Activated CD4-positive, alpha-beta T cell treated with anti-CD3 and anti-CD28 coated beads, Interleukin-2, amount 10 ng/mL, durations not matched to agents 24 days and 14 days (primary cell): ENCODE measurements at regions not wholly inside any gene's neighbourhood (a gene's known extent, or its start where the extent isn't known, plus 50 kb on each side); places are given as distances from the start of the nearest gene placed in this dataset.

Experiments
- DNase-seq: peaks from one replicate; pipeline ENCODE4 v3.0.0; 2022
- H3K27ac Mint-ChIP-seq: one replicate; pipeline ENCODE4 v1.8.0; 2022; ENCODE audit warnings: mild to moderate bottlenecking, mixed read lengths
- H3K27me3 Mint-ChIP-seq: one replicate; pipeline ENCODE4 v1.8.0; 2022; ENCODE audit warnings: mixed read lengths
- H3K36me3 Mint-ChIP-seq: one replicate; pipeline ENCODE4 v1.8.0; 2022; ENCODE audit warnings: low read depth, mild to moderate bottlenecking, mixed read lengths
- H3K4me1 Mint-ChIP-seq: one replicate; pipeline ENCODE4 v1.8.0; 2021; ENCODE audit warnings: mixed read lengths
- H3K4me3 Mint-ChIP-seq: one replicate; pipeline ENCODE4 v1.8.0; 2022; ENCODE audit warnings: mild to moderate bottlenecking, moderate library complexity, mixed read lengths
- H3K9me3 Mint-ChIP-seq: one replicate; pipeline ENCODE4 v1.8.0; 2021; ENCODE audit warnings: mixed read lengths
- intact Hi-C: fragments of 100-400 bp; cut with micrococcal nuclease; formaldehyde crosslinking; loops from one replicate; pipeline ENCODE4 v1.15.1; 2023

GRCh38 chr14:66219886-66220285 is 266.3 kb upstream of the CCDC196 start:
- no peaks in the 10 kb centered on the region for H3K36me3 Mint-ChIP-seq
- H3K4me3 Mint-ChIP-seq = no peak overlapping the region
- H3K27me3 Mint-ChIP-seq = peaks cover 2% of the 10 kb centered on the region
- H3K9me3 Mint-ChIP-seq = peaks cover 15% of the 10 kb centered on the region
- H3K4me1 Mint-ChIP-seq = no peaks in the 10 kb centered on the region
- H3K27ac Mint-ChIP-seq = no peak overlapping the region
- DNase-seq = no peak
- intact Hi-C loops = no loop called here

- Mint-ChIP-seq H3K4me3 (no peak overlapping the region), H3K27ac (no peak overlapping the region), H3K27me3 (peaks cover 2% of the 10 kb centered on the region), H3K4me1 (peaks cover 4% of the 10 kb centered on the region), H3K9me3 (peaks cover 8% of the 10 kb centered on the region), H3K36me3 (no peaks in the 10 kb centered on the region)
- intact Hi-C loops = no loop called here
- no peak for DNase-seq
These were observed 261.5 kb upstream of the CCDC196 start for GRCh38 chr14:66224492-66225178.

GRCh38 chr14:66225337-66225736 is 260.8 kb upstream of the CCDC196 start:
- H3K36me3 Mint-ChIP-seq = no peaks in the 10 kb centered on the region
- no peak overlapping the region for H3K27ac Mint-ChIP-seq
- intact Hi-C loops = no loop called here
- H3K4me3 Mint-ChIP-seq = no peak overlapping the region
- peaks cover 4% of the 10 kb centered on the region for H3K4me1 Mint-ChIP-seq
- peaks cover 4% of the 10 kb centered on the region for H3K27me3 Mint-ChIP-seq
- peaks cover 10% of the 10 kb centered on the region for H3K9me3 Mint-ChIP-seq
- DNase-seq = no peak

GRCh38 chr14:66228267-66228970 is 257.8 kb upstream of the CCDC196 start:
- peaks cover 13% of the 10 kb centered on the region for H3K9me3 Mint-ChIP-seq
- no peak overlapping the region for H3K27ac Mint-ChIP-seq
- intact Hi-C loops = no loop called here
- peaks cover 19% of the 10 kb centered on the region for H3K27me3 Mint-ChIP-seq
- no peak for DNase-seq
- no peaks in the 10 kb centered on the region for H3K36me3 Mint-ChIP-seq
- H3K4me1 Mint-ChIP-seq = peaks cover 4% of the 10 kb centered on the region
- H3K4me3 Mint-ChIP-seq = no peak overlapping the region

GRCh38 chr14:66231820-66232219 is 254.4 kb upstream of the CCDC196 start:
- Mint-ChIP-seq H3K27ac (no peak overlapping the region), H3K9me3 (peaks cover 7% of the 10 kb centered on the region), H3K36me3 (no peaks in the 10 kb centered on the region), H3K4me1 (peaks cover 4% of the 10 kb centered on the region), H3K27me3 (peaks cover 25% of the 10 kb centered on the region), H3K4me3 (no peak overlapping the region)
- DNase-seq = no peak
- intact Hi-C loops = no loop called here

GRCh38 chr14:66233591-66233990 is 252.6 kb upstream of the CCDC196 start:
- peaks cover 5% of the 10 kb centered on the region for H3K9me3 Mint-ChIP-seq
- intact Hi-C loops = no loop called here

GRCh38 chr14:66234411-66234810 is 251.8 kb upstream of the CCDC196 start:
- no peak overlapping the region for H3K4me3 Mint-ChIP-seq
- H3K27ac Mint-ChIP-seq = no peak overlapping the region
- DNase-seq = no peak
- H3K27me3 Mint-ChIP-seq = peaks cover 30% of the 10 kb centered on the region
- no peaks in the 10 kb centered on the region for H3K4me1 Mint-ChIP-seq
- intact Hi-C loops = no loop called here
- peaks cover 5% of the 10 kb centered on the region for H3K9me3 Mint-ChIP-seq
- H3K36me3 Mint-ChIP-seq = no peaks in the 10 kb centered on the region

More at GRCh38 chr14:66233591-66233990, 252.6 kb upstream of the CCDC196 start:
- Mint-ChIP-seq H3K27ac (no peak overlapping the region), H3K27me3 (peaks cover 30% of the 10 kb centered on the region), H3K4me1 (no peaks in the 10 kb centered on the region), H3K36me3 (no peaks in the 10 kb centered on the region), H3K4me3 (no peak overlapping the region)
- no peak for DNase-seq

GRCh38 chr14:66237741-66238140 is 248.4 kb upstream of the CCDC196 start:
- no peaks in the 10 kb centered on the region for H3K36me3 Mint-ChIP-seq
- no peak overlapping the region for H3K27ac Mint-ChIP-seq
- H3K4me1 Mint-ChIP-seq = no peaks in the 10 kb centered on the region
- peaks cover 16% of the 10 kb centered on the region for H3K27me3 Mint-ChIP-seq
- no peak for DNase-seq
- intact Hi-C loops = no loop called here
- no peak overlapping the region for H3K4me3 Mint-ChIP-seq
- no peaks in the 10 kb centered on the region for H3K9me3 Mint-ChIP-seq

GRCh38 chr14:66238969-66239368 is 247.2 kb upstream of the CCDC196 start:
- no peak for DNase-seq
- peaks cover 13% of the 10 kb centered on the region for H3K27me3 Mint-ChIP-seq
- H3K36me3 Mint-ChIP-seq = no peaks in the 10 kb centered on the region
- no peak overlapping the region for H3K27ac Mint-ChIP-seq
- intact Hi-C loops = no loop called here
- H3K4me3 Mint-ChIP-seq = no peak overlapping the region
- H3K4me1 Mint-ChIP-seq = no peaks in the 10 kb centered on the region
- no peaks in the 10 kb centered on the region for H3K9me3 Mint-ChIP-seq

- Mint-ChIP-seq H3K27ac (no peak overlapping the region), H3K36me3 (no peaks in the 10 kb centered on the region), H3K4me1 (no peaks in the 10 kb centered on the region), H3K4me3 (no peak overlapping the region), H3K9me3 (no peaks in the 10 kb centered on the region), H3K27me3 (peaks cover 10% of the 10 kb centered on the region)
- intact Hi-C loops = no loop called here
- no peak for DNase-seq
These were observed 246.6 kb upstream of the CCDC196 start for GRCh38 chr14:66239589-66239988.

- Mint-ChIP-seq H3K27ac (no peak overlapping the region), H3K4me1 (no peaks in the 10 kb centered on the region), H3K9me3 (no peaks in the 10 kb centered on the region), H3K36me3 (no peaks in the 10 kb centered on the region), H3K4me3 (no peak overlapping the region), H3K27me3 (peaks cover 8% of the 10 kb centered on the region)
- DNase-seq = no peak
- intact Hi-C loops = no loop called here
These were observed 246.1 kb upstream of the CCDC196 start for GRCh38 chr14:66240105-66240504.

- H3K4me1 Mint-ChIP-seq = no peaks in the 10 kb centered on the region
- H3K9me3 Mint-ChIP-seq = no peaks in the 10 kb centered on the region
- no peak overlapping the region for H3K4me3 Mint-ChIP-seq
- intact Hi-C loops = no loop called here
- H3K27me3 Mint-ChIP-seq = peaks cover 5% of the 10 kb centered on the region
- DNase-seq = no peak
- no peaks in the 10 kb centered on the region for H3K36me3 Mint-ChIP-seq
- no peak overlapping the region for H3K27ac Mint-ChIP-seq
These were observed 244.2 kb upstream of the CCDC196 start for GRCh38 chr14:66242001-66242400.

GRCh38 chr14:66244834-66245233 is 241.3 kb upstream of the CCDC196 start:
- no peak overlapping the region for H3K4me3 Mint-ChIP-seq
- no peak overlapping the region for H3K27ac Mint-ChIP-seq
- H3K27me3 Mint-ChIP-seq = peaks cover 4% of the 10 kb centered on the region
- DNase-seq = no peak
- intact Hi-C loops = no loop called here
- no peaks in the 10 kb centered on the region for H3K4me1 Mint-ChIP-seq
- no peaks in the 10 kb centered on the region for H3K36me3 Mint-ChIP-seq
- no peaks in the 10 kb centered on the region for H3K9me3 Mint-ChIP-seq

- intact Hi-C loops = no loop called here
- H3K4me1 Mint-ChIP-seq = no peaks in the 10 kb centered on the region
- no peak overlapping the region for H3K27ac Mint-ChIP-seq
- H3K4me3 Mint-ChIP-seq = no peak overlapping the region
- no peak for DNase-seq
- no peaks in the 10 kb centered on the region for H3K9me3 Mint-ChIP-seq
- H3K27me3 Mint-ChIP-seq = peaks cover 10% of the 10 kb centered on the region
- H3K36me3 Mint-ChIP-seq = no peaks in the 10 kb centered on the region
These were observed 238.4 kb upstream of the CCDC196 start for GRCh38 chr14:66247662-66248193.
